Lower leg skin (tissue), 3 donors: ENCODE measurements at regions not wholly inside any gene's neighbourhood (a gene's known extent, or its start where the extent isn't known, plus 50 kb on each side); places are given as distances from the start of the nearest gene placed in this dataset.

Experiments
- POLR2A ChIP-seq, 2 donors: fragments of 450-650 bp; IDR thresholded peaks; one replicate each; pipeline ENCODE4 v1.6.1; 2016 to 2017; ENCODE audit warnings: antibody characterized with exemption in 2 of 2, mild to moderate bottlenecking in 1 of 2, moderate library complexity in 1 of 2
- TF ChIP-seq, protein P1 (sequence below), 3 donors: fragments of 450-650 bp; IDR thresholded peaks; one replicate each; pipeline ENCODE4 v1.5.1; 2016; ENCODE audit warnings: antibody characterized with exemption in 3 of 3, mild to moderate bottlenecking in 3 of 3, moderate library complexity in 2 of 3

DNA sequence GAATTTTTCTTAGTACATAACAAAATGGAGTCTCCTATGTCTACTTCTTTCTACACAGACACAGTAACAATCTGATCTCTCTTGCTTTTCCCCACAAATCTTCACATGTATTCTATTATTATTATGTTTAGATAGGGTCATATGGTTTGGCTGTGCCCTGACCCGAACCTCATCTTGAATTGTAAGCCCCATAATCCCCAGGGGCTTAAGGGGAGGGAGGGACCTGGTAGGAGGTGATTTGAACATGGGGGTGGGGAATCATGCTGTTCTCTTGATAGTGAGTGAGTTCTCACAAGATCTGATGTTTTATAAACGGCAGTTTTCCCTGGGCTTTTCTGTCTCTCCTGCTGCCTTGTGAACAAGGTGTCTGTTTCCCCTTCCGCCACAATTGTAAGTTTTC is 86.7 kb upstream of the SELENOK start:
- TF ChIP-seq, protein P1, sequence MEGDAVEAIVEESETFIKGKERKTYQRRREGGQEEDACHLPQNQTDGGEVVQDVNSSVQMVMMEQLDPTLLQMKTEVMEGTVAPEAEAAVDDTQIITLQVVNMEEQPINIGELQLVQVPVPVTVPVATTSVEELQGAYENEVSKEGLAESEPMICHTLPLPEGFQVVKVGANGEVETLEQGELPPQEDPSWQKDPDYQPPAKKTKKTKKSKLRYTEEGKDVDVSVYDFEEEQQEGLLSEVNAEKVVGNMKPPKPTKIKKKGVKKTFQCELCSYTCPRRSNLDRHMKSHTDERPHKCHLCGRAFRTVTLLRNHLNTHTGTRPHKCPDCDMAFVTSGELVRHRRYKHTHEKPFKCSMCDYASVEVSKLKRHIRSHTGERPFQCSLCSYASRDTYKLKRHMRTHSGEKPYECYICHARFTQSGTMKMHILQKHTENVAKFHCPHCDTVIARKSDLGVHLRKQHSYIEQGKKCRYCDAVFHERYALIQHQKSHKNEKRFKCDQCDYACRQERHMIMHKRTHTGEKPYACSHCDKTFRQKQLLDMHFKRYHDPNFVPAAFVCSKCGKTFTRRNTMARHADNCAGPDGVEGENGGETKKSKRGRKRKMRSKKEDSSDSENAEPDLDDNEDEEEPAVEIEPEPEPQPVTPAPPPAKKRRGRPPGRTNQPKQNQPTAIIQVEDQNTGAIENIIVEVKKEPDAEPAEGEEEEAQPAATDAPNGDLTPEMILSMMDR (IDR thresholded peaks at IDR 0.05), result no peak
- no peak for TF ChIP-seq POLR2A (IDR thresholded peaks at IDR 0.05)
